Tibial artery (tissue), 4 donors: ENCODE measurements at regions not wholly inside any gene's neighbourhood (a gene's known extent, or its start where the extent isn't known, plus 50 kb on each side); places are given as distances from the start of the nearest gene placed in this dataset.

ENCODE experiments used
- DNase-seq, 2 donors: peaks; one replicate each; pipeline ENCODE4 v3.0.0-alpha.2; 2019
- H3K27ac ChIP-seq, 2 donors: fragments of 200-600 bp; sonication (generic) in 1 of 2; 1 replicate in 1 of 2; 2 replicates in 1 of 2; pipeline ENCODE4 v1.5.1; 2018 to 2019; ENCODE audit warnings: mild to moderate bottlenecking in 1 of 2
- H3K27me3 ChIP-seq, 2 donors: fragments of 200-600 bp; sonication (generic) in 1 of 2; one replicate each; pipeline versions ENCODE4 v1.5.1 to v1.6.0; 2016 to 2019
- H3K36me3 ChIP-seq, 3 donors: fragments of 200-600 bp; sonication (generic) in 2 of 3; one replicate each; pipeline ENCODE4 v1.5.1; 2016 to 2019; ENCODE audit warnings: mild to moderate bottlenecking in 2 of 3
- H3K4me1 ChIP-seq, 4 donors: fragments of 200-600 bp; sonication (generic) in 2 of 4; 1 replicate in 3 of 4; 2 replicates in 1 of 4; pipeline ENCODE4 v1.5.1; 2016 to 2019
- H3K4me3 ChIP-seq, 2 donors: fragments of 200-600 bp; sonication (generic) in 1 of 2; 1 replicate in 1 of 2; 2 replicates in 1 of 2; pipeline ENCODE4 v1.5.1; 2018 to 2019; ENCODE audit warnings: mild to moderate bottlenecking in 2 of 2
- H3K9me3 ChIP-seq, 3 donors: fragments of 200-600 bp; sonication (generic) in 1 of 3; one replicate each; pipeline ENCODE4 v1.5.1; 2016 to 2019
- intact Hi-C: fragments of 100-400 bp; cut with DNase I; formaldehyde crosslinking; loops from one replicate; pipeline ENCODE4 v1.15.0; 2023; ENCODE audit warnings: low total_unique reads
- TF ChIP-seq, protein P1 (sequence below), 2 experiments: fragments of 200-600 bp in 1 of 2; fragments of 450-650 bp in 1 of 2; IDR thresholded peaks; one replicate each; pipeline ENCODE4 v1.5.1; 2017 to 2019; ENCODE audit warnings: antibody characterized with exemption in 2 of 2, mild to moderate bottlenecking in 1 of 2, moderate library complexity in 1 of 2

DNA sequence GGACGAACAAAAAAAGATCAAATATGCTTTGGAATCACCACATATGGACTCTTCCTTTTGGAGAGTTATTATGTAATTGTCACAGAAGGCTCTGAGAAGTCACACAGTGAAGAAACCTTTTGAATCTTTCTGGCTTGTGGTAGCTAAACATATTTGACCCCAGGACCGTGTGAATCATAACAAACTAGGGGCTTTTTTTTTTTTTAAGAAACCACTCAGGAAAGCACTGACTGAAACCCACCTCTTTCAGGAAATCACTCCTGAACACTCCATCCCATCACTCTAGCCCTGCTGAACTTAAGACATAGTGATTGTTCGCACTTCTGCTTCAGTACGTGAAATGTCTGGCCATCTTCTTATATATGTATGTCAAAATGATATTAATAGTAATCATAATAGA lies 495.9 kb upstream of the ARID1B start:
- TF ChIP-seq, protein P1, sequence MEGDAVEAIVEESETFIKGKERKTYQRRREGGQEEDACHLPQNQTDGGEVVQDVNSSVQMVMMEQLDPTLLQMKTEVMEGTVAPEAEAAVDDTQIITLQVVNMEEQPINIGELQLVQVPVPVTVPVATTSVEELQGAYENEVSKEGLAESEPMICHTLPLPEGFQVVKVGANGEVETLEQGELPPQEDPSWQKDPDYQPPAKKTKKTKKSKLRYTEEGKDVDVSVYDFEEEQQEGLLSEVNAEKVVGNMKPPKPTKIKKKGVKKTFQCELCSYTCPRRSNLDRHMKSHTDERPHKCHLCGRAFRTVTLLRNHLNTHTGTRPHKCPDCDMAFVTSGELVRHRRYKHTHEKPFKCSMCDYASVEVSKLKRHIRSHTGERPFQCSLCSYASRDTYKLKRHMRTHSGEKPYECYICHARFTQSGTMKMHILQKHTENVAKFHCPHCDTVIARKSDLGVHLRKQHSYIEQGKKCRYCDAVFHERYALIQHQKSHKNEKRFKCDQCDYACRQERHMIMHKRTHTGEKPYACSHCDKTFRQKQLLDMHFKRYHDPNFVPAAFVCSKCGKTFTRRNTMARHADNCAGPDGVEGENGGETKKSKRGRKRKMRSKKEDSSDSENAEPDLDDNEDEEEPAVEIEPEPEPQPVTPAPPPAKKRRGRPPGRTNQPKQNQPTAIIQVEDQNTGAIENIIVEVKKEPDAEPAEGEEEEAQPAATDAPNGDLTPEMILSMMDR (IDR thresholded peaks at IDR 0.05), result no peak

DNA sequence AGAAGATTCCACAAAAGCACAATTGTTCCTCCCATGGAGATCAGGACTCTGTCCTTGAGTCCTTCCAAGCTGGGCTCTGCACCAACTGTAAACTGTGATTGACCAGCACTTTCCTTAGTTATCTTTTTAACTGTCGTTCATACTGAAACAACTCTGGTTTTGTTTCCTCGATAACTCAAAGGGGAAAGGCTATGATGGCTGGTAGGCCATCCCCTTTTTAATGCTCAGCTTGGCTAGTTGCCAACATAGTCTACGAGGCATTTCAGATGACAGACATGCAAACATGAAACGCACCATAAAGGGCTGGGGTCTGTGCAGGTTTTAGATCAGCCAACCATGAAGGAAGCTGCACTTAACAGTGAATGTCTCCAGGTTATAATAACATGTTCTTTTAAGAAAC lies 497.1 kb upstream of the ARID1B start:
- intact Hi-C loops, result no loop called here
- Histone ChIP-seq H3K27me3 (no peaks in the 10 kb centered on the region), H3K4me3 (no peak overlapping the region), H3K9me3 (no peaks in the 10 kb centered on the region), H3K36me3 (no peaks in the 10 kb centered on the region), H3K4me1 (no peaks in the 10 kb centered on the region), H3K27ac (no peak overlapping the region)
- no peak for DNase-seq
- TF ChIP-seq, protein P1 (IDR thresholded peaks at IDR 0.05), result no peak

More for the DNA sequence above, 495.9 kb upstream of the ARID1B start:
- intact Hi-C loops, result no loop called here
- Histone ChIP-seq H3K4me3 (no peak overlapping the region), H3K9me3 (no peaks in the 10 kb centered on the region), H3K27ac (no peak overlapping the region), H3K4me1 (no peaks in the 10 kb centered on the region), H3K36me3 (no peaks in the 10 kb centered on the region), H3K27me3 (no peaks in the 10 kb centered on the region)
- DNase-seq, result no peak

DNA sequence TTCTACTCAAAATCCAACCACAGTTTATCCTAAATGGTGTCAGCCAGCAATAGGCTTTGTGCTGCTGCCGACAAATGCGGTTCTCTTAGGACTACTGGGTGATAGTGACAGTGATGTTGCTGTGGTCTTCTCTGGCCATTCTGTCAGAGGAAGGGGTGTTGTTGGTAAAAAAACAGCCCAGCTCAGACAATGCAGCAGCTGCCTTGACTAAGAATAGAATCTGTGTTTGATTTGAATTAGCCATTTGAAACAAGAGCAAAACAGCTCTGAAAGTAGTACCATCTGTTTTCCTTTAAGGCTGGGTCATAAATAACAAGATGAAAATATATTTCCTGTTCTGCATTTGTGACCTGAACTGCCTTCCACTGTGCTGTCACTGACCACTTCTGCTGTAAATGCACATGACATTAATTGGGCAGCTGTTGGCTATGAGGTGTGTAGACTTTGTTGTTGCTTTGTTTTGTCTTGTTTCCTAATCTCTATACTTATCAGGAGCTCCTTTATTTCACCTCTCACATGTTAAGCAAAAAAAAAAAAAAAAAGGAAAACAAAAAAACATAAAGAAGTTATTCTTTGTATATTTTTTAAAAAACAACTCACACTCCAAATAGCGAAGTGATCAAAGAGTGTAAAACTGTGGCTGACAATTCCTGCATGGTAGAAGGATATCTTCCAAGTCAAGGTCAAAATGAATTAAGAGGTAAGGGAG lies 497.8 kb upstream of the ARID1B start:
- Histone ChIP-seq H3K27me3 (no peaks in the 10 kb centered on the region), H3K9me3 (no peaks in the 10 kb centered on the region), H3K27ac (no peak overlapping the region), H3K4me1 (no peaks in the 10 kb centered on the region), H3K4me3 (no peak overlapping the region), H3K36me3 (no peaks in the 10 kb centered on the region)
- no peak for DNase-seq
- TF ChIP-seq, protein P1 (IDR thresholded peaks at IDR 0.05), result no peak
- intact Hi-C loops, result no loop called here

DNA sequence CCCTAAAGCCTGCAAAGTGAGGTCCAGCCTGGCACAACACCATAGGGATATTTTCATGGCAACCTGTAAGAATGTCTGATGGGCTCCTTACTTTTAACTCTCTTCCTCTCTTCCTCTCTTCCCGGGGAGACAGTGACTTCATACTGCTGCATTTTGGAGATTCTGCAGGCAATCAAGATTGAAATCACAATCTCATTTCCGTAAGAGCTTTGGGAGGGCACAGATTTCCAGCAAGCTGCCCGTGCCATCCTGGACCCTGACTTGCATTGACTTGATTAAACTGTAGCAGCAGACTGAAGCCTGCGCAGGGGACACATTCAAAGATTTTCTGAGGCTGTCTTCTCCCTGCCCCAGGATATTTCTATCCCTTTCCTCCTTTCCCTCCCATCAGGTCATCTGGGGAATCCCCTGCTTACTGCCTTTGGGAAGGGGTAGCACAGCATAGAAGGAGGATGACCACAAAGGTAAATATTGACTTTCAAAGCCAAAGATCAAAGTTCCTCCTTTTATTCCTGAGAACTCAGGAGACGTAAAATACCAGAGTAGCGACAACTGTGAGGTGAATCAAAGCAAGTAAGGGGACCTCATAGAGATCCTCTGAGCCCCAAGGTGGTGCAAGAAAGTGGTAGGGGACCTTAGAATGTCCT lies 504.0 kb upstream of the ARID1B start:
- no peak overlapping the region for H3K4me3 ChIP-seq
- no peaks in the 10 kb centered on the region for H3K27me3 ChIP-seq
- H3K9me3 ChIP-seq, result no peaks in the 10 kb centered on the region
- no peak for DNase-seq
- H3K36me3 ChIP-seq, result no peaks in the 10 kb centered on the region
- intact Hi-C loops, result no loop called here
- H3K4me1 ChIP-seq, result no peaks in the 10 kb centered on the region
- H3K27ac ChIP-seq, result no peak overlapping the region
- TF ChIP-seq, protein P1 (IDR thresholded peaks at IDR 0.05), result no peak

DNA sequence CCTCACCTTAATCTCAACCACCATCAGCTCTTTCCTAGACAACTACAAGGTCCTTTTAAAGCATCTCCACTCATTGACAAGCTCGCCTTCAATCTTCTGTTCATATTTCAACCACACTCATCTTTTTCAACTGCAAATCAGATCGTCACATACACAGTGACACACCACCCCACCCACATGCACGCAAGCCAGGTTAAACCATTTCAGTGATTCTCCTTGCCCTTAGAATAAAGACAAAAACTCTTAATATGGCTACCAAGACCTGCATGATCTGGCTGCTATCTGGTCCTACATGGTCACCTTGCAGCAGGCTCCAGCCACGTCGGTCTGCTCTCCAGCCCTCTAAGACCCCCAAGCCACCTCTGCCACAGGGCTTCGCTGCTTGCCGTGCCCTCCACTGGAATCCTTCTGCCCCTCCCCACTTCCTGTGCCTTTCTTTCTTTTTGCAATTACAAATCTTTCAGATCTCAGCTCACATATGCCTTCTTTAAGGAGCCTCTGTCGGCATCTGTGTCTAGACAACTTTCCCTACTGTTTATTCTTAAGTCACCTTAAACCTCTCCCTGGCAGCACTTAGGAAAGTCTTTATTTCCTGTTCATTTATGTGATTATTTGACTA lies 507.3 kb upstream of the ARID1B start:
- no peaks in the 10 kb centered on the region for H3K9me3 ChIP-seq
- no peaks in the 10 kb centered on the region for H3K27me3 ChIP-seq
- no peaks in the 10 kb centered on the region for H3K4me1 ChIP-seq
- no peak overlapping the region for H3K4me3 ChIP-seq
- intact Hi-C loops, result no loop called here
- H3K36me3 ChIP-seq, result no peaks in the 10 kb centered on the region
- no peak for DNase-seq
- no peak overlapping the region for H3K27ac ChIP-seq
- TF ChIP-seq, protein P1 (IDR thresholded peaks at IDR 0.05), result no peak
